Testis (tissue), 2 donors: ENCODE measurements at regions not wholly inside any gene's neighbourhood (a gene's known extent, or its start where the extent isn't known, plus 50 kb on each side); places are given as distances from the start of the nearest gene placed in this dataset.

Experiments used
- POLR2A ChIP-seq: fragments of 450-650 bp; IDR thresholded peaks from one replicate; pipeline ENCODE4 v1.6.1; 2017; ENCODE audit warnings: antibody characterized with exemption, mild to moderate bottlenecking, moderate library complexity
- TF ChIP-seq, protein P1 (sequence below), 3 experiments: fragments of 450-650 bp in 2 of 3; fragments of 200-600 bp in 1 of 3; sonication (generic) in 1 of 3; IDR thresholded peaks; one replicate each; pipeline ENCODE4 v1.5.1; 2016 to 2019; ENCODE audit warnings: antibody characterized with exemption in 3 of 3, mild to moderate bottlenecking in 2 of 3, moderate library complexity in 1 of 3

DNA sequence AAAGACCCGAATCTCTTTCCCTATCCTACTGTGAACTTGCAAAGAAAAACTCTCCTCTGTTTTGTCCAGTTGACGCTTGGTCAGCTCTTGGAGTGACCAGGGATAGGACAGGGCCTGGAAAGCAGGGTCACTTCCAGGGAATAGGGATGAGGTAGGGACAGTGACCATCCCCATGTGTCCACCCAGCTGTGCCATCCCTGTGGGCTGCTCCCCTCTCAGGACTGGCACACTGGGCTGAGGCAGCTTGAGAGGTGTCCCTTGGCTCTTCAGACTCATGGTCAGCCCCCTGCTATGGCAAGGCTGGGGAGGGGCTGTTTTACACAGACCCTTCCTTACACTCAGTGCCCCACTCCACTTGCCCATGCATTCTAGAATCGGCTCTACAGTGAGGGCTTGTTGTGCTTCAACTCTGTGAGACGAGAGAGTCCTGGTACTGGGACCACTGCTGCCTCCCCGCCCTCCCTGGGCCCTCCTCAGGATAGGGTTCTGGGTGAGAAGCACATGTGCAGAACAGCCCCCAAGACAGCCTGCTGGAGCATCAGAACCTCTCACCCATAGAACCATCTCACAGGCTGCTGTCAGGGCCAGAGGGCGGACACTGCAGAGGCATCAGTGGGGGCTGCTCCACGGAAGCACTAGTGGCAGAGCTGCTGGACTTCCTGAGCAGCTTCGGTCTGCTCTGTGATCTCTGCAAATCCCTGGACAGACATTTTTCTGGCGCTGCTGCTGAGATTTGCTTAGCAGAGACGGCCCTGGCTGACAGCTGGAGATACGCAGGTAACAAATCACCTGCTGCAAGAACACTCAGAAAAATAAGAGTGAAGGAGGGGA lies 202.8 kb upstream of the CXCL12 start:
- TF ChIP-seq, protein P1, sequence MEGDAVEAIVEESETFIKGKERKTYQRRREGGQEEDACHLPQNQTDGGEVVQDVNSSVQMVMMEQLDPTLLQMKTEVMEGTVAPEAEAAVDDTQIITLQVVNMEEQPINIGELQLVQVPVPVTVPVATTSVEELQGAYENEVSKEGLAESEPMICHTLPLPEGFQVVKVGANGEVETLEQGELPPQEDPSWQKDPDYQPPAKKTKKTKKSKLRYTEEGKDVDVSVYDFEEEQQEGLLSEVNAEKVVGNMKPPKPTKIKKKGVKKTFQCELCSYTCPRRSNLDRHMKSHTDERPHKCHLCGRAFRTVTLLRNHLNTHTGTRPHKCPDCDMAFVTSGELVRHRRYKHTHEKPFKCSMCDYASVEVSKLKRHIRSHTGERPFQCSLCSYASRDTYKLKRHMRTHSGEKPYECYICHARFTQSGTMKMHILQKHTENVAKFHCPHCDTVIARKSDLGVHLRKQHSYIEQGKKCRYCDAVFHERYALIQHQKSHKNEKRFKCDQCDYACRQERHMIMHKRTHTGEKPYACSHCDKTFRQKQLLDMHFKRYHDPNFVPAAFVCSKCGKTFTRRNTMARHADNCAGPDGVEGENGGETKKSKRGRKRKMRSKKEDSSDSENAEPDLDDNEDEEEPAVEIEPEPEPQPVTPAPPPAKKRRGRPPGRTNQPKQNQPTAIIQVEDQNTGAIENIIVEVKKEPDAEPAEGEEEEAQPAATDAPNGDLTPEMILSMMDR (IDR thresholded peaks at IDR 0.05): no peak
- TF ChIP-seq POLR2A: no peak
